DOHH2 (cell line): ENCODE measurements at regions not wholly inside any gene's neighbourhood (a gene's known extent, or its start where the extent isn't known, plus 50 kb on each side); places are given as distances from the start of the nearest gene placed in this dataset.

Experiments
- H3F3A ChIP-seq: fragments of 200-600 bp; sonication (generic), shearing (Covaris generic); 2 replicates; pipeline ENCODE4 v1.6.0; 2016; ENCODE audit warnings: antibody characterized with exemption, mild to moderate bottlenecking; ENCODE audit not compliant: control insufficient read depth, insufficient read depth
- H3K27ac ChIP-seq: fragments of 200-600 bp; sonication (generic); 2 replicates; pipeline ENCODE4 v1.5.1; 2014; ENCODE audit warnings: low read depth, mild to moderate bottlenecking, low read length, moderate library complexity
- H3K27me3 ChIP-seq: fragments of 200-600 bp; sonication (generic); 2 replicates; pipeline ENCODE4 v1.6.1; 2014; ENCODE audit warnings: mild to moderate bottlenecking, low read length, mixed read lengths; ENCODE audit not compliant: control insufficient read depth
- H3K36me3 ChIP-seq: fragments of 200-600 bp; sonication (generic); 2 replicates; pipeline ENCODE4 v1.6.1; 2014; ENCODE audit warnings: mild to moderate bottlenecking, low read length, moderate library complexity, mixed read lengths; ENCODE audit not compliant: control insufficient read depth
- H3K4me1 ChIP-seq: fragments of 200-600 bp; sonication (generic); 2 replicates; pipeline ENCODE4 v1.6.1; 2014; ENCODE audit warnings: mild to moderate bottlenecking, low read length, mixed read lengths; ENCODE audit not compliant: control insufficient read depth
- H3K4me2 ChIP-seq: fragments of 200-600 bp; sonication (generic); 2 replicates; pipeline ENCODE4 v1.6.0; 2014; ENCODE audit warnings: mild to moderate bottlenecking, low read length, moderate library complexity
- H3K4me3 ChIP-seq: fragments of 200-600 bp; sonication (generic); 2 replicates; pipeline ENCODE4 v1.5.1; 2014; ENCODE audit warnings: mild to moderate bottlenecking, low read length, mixed read lengths
- H3K79me2 ChIP-seq: fragments of 200-600 bp; sonication (generic); 2 replicates; pipeline ENCODE4 v1.6.1; 2014; ENCODE audit warnings: mild to moderate bottlenecking, low read length, mixed read lengths; ENCODE audit not compliant: control insufficient read depth
- H3K9me2 ChIP-seq: fragments of 200-600 bp; sonication (generic); replicated peaks from 2 replicates; pipeline ENCODE4 v1.6.1; 2014; ENCODE audit warnings: mild to moderate bottlenecking, low read length, mixed read lengths; ENCODE audit not compliant: control insufficient read depth
- H3K9me3 ChIP-seq: fragments of 200-600 bp; sonication (generic); 2 replicates; pipeline ENCODE4 v1.6.1; 2014; ENCODE audit warnings: antibody characterized with exemption, low read length, mixed read lengths; ENCODE audit not compliant: control insufficient read depth, insufficient read depth
- H4K20me1 ChIP-seq: fragments of 200-600 bp; sonication (generic); 2 replicates; pipeline ENCODE4 v1.6.0; 2014; ENCODE audit warnings: low read depth, mild to moderate bottlenecking, antibody characterized with exemption, low read length, moderate library complexity; ENCODE audit not compliant: control insufficient read depth, insufficient read depth
- EZH2phosphoT487 ChIP-seq: fragments of 200-600 bp; sonication (generic); IDR thresholded peaks from 2 replicates; pipeline ENCODE4 v1.6.1; 2017; ENCODE audit warnings: borderline replicate concordance, mild to moderate bottlenecking, antibody characterized with exemption, low read length, moderate library complexity, mixed read lengths
- TF ChIP-seq, protein P1 (sequence below): fragments of 200-600 bp; sonication (generic); IDR thresholded peaks from one replicate; pipeline ENCODE4 v1.5.1; 2014; ENCODE audit warnings: antibody characterized with exemption, mild to moderate bottlenecking, low read depth, low read length; ENCODE audit not compliant: poor library complexity, severe bottlenecking

DNA sequence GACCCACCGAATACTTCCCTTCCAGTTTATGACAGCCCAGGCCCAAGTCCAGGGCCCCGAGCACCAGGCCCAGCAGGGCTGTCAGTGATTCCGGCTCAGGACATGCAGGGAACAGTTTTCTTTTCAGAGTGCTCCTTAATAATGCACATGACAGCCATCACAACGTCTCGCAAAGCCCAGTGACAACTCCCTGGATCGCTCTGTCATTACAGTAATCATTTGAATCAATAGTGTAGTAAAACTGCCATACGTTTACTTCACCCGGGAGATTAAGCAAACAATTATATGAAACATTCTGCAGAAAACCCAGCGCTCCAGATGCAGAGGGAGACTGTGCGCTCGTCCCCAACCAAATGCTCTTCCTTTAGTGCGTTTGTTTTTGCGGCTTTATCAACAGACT, 162.6 kb upstream of the CDH13 start:
- Histone ChIP-seq H3K4me2 (no peak overlapping the region), H3K27me3 (no peaks in the 10 kb centered on the region), H3K4me3 (no peak overlapping the region), H3K79me2 (no peaks in the 10 kb centered on the region), H3K27ac (no peak overlapping the region), H3K36me3 (no peaks in the 10 kb centered on the region), H3K9me2 (no peaks in the 10 kb centered on the region), H3K9me3 (no peaks in the 10 kb centered on the region), H3K4me1 (no peaks in the 10 kb centered on the region), H3F3A (no peaks in the 10 kb centered on the region), H4K20me1 (no peaks in the 10 kb centered on the region)
- no peak for TF ChIP-seq EZH2phosphoT487
- TF ChIP-seq, protein P1, sequence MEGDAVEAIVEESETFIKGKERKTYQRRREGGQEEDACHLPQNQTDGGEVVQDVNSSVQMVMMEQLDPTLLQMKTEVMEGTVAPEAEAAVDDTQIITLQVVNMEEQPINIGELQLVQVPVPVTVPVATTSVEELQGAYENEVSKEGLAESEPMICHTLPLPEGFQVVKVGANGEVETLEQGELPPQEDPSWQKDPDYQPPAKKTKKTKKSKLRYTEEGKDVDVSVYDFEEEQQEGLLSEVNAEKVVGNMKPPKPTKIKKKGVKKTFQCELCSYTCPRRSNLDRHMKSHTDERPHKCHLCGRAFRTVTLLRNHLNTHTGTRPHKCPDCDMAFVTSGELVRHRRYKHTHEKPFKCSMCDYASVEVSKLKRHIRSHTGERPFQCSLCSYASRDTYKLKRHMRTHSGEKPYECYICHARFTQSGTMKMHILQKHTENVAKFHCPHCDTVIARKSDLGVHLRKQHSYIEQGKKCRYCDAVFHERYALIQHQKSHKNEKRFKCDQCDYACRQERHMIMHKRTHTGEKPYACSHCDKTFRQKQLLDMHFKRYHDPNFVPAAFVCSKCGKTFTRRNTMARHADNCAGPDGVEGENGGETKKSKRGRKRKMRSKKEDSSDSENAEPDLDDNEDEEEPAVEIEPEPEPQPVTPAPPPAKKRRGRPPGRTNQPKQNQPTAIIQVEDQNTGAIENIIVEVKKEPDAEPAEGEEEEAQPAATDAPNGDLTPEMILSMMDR: no peak

DNA sequence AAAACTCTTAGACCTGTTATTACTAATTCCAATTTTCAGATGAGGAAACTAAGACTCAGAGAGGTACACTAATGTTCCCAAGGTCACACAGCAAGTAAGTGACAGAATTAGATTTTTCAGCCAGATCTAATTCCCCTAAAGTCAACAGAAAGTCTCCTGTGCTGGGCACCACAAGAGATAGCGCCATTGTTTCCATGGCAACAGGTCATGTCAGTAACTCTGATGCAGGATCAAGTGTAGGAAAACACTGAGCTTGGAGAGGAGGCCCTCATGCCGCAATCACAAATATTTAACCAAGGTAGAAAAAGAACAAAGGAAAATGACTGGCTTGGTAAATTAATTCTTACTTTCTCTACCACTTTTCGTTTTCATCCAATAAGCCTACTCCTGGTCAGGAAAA, 166.0 kb upstream of the CDH13 start:
- Histone ChIP-seq H3K9me2 (no peaks in the 10 kb centered on the region), H3K9me3 (no peaks in the 10 kb centered on the region)
- TF ChIP-seq, protein P1: no peak
- no peak for TF ChIP-seq EZH2phosphoT487

DNA sequence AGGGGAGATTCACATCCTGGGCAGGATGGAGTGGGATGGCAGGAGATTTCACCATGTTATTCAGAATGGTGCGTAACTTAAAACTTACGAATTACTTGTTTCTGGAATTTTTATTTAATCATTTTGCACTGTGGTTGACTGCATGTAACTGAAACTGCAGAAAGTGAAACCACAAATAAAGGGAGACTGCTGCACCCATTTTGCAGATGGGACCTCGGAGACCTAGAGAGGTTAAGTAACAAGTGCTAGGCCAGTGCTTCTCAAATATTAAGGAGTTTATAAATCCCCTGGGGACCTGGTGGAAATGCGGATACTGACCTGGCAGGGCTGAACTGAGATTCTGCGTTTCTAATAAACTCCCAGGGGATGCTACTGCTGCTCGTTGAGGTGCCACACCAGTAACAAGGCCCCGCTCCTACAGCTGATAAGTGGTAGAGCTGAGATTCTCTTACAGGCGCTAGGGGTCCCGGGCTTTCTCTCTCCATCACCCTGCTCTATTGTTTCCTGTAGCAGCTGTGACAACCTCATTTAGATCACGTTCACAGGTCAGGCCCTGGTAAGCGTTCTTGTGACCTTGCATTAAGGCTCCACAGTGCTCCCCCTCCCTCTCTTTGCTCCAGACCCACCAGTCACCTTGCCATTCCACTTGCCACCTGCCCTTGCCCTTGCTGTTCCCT, 167.1 kb upstream of the CDH13 start:
- H3K9me3 ChIP-seq: no peaks in the 10 kb centered on the region
- no peak overlapping the region for H3K27ac ChIP-seq
- TF ChIP-seq, protein P1: no peak
- no peak for TF ChIP-seq EZH2phosphoT487
- H3K27me3 ChIP-seq: no peaks in the 10 kb centered on the region
- H3K4me2 ChIP-seq: no peak overlapping the region
- H3K4me3 ChIP-seq: no peak overlapping the region
- H3F3A ChIP-seq: no peaks in the 10 kb centered on the region
- no peaks in the 10 kb centered on the region for H4K20me1 ChIP-seq
- H3K79me2 ChIP-seq: no peaks in the 10 kb centered on the region
- no peaks in the 10 kb centered on the region for H3K36me3 ChIP-seq
- no peaks in the 10 kb centered on the region for H3K4me1 ChIP-seq
- H3K9me2 ChIP-seq: no peaks in the 10 kb centered on the region

More for the DNA sequence above, 166.0 kb upstream of the CDH13 start:
- Histone ChIP-seq H4K20me1 (no peaks in the 10 kb centered on the region), H3K4me2 (no peak overlapping the region), H3K4me3 (no peak overlapping the region), H3K36me3 (no peaks in the 10 kb centered on the region), H3F3A (no peaks in the 10 kb centered on the region), H3K79me2 (no peaks in the 10 kb centered on the region), H3K4me1 (no peaks in the 10 kb centered on the region), H3K27me3 (no peaks in the 10 kb centered on the region), H3K27ac (no peak overlapping the region)
